Stimulated activated CD4-positive, alpha-beta T cell treated with anti-CD3 and anti-CD28 coated beads, Interleukin-1b, Interleukin-23, amount 100 ng/mL, for 24 hours (primary cell): ENCODE measurements at regions not wholly inside any gene's neighbourhood (a gene's known extent, or its start where the extent isn't known, plus 50 kb on each side); places are given as distances from the start of the nearest gene placed in this dataset.

ENCODE experiments used
- DNase-seq, 4 experiments: peaks; one replicate each; pipeline ENCODE4 v3.0.0-alpha.2; 2020; ENCODE audit warnings: low read depth in 4 of 4, low spot score in 1 of 4

- DNase-seq = no peak
Measured at GRCh38 chr4:80145739-80146138, 51.6 kb upstream of the PRDM8 start.

- no peak for DNase-seq
Measured at GRCh38 chr4:80144676-80145470, 52.4 kb upstream of the PRDM8 start.

- DNase-seq = no peak
Measured at GRCh38 chr4:80143307-80143679, 54.0 kb upstream of the PRDM8 start.

DNA sequence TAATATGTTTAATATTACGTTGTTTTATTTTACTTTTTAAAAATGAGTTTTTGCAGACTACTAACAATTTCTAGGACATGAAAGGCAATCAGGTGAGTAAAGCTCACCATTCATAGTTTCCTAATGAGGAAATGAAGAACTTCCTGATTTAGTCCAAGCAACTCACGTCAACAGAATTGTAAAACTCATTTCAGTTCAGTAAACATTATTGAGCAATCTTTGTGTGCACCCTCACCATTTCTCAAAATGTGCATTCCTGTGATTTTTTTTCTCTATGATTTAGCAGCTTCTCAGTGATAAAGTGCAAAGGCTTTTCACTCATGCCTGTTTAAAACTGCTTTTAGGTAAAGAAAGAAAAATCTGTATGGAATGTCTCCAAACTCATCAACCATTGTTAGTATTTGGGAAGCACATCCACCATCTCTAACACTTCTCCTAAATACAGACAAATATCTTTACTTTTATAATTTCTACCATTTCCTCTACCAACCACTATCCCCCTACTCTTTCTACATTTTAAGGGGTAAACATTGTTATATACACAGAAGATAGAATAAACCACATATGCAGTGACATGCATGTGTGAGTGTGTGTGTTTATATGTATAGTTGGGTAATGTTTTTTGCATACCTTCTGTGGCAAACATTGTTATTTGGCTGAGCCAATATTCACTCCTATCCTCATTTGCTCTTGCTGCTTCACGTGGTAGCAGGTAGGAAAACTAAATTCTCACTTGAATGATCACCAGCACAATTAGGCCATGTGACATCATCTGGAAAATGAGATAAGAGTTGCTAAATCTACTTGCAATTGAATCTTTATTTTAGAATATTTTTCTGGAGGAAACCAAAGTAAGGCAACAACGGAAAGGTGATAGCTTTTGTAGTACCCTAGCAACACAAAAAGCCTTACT, 54.7 kb upstream of the PRDM8 start:
- no peak for DNase-seq

DNA sequence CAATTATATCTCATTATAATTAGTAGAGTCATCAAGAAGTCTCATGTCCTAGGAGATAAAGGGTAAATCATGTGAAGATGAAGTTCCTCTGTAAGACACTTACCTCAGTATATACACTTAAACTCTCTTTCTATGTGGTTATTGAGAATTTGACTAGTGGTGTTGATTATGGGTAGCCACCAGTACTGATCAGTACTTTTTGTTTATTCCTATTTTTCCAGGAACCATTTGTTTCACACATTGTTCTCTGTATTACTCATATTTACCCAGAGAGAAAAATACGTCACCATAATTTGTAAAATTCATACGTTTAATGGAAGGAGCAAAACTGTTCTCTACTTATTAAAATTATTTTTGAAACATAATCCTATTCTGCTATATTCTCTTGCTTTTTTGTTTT, 55.8 kb upstream of the PRDM8 start:
- no peak for DNase-seq

DNA sequence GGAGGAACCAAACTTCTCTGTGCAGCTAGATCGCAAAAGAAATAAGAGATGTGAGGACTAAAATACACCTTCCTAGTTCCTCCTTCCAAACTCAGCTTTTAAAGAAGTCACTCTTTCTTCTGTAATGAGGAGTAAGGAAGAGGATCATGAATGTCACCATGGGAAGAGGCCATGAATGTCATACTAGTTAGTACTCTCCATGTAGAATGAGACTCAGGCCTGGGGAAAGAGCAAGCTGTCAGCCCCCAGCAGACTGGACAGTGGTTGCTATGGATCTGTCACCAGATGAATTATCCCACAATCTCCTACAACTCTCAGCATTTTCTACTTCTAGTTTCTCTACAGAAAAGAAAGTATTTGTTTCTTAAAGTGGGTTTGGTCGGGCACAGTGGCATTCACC, 57.1 kb upstream of the PRDM8 start:
- no peak for DNase-seq

GRCh38 chr4:80139671-80140070, 57.6 kb upstream of the PRDM8 start:
- DNase-seq = no peak

DNA sequence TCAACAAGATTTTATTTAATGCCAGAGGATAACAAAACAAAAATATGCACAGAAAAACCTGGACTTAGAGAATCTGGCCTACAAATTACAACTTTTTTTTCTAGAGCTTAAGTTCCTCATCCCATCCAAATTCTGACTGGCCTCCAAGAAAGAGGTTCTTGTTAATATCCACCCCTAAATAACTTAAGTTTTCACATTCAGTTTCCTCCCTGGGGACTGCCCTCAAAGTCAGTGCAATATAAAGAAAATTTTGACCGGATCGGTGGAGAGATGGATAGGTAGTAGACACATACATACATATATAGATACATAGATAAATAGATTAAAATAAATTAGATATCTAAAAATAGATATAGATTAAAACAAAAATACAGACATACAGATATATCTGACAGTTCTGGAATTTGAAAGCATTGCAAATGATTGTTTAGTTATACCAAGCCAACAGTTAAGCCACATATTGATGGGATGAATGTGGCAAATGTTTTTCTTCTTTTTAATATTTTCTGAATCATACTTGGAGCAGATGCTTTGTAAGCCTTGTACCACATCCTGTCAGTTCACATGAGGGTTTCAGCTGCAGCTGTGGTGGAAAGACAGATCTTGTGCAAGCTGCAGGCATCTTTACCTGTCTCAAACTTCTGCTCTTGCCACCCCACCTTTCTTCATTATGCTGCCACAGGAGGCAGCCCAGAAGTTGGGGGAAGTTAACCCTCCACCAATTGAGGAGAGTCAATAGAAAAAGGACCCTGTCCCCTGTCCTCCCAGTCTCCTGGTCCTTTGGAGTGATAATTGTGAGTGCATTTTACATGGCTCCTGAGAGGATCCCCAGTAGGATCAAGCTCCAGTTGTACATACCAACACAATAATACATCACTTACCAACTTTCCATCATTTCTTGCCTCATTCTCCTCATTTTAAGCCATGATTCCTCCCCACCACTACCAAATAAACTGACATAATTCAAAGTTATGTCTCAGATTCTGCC, 58.5 kb upstream of the PRDM8 start:
- DNase-seq = peak in 3 of 4 experiments; percentile 12 to 26 (median 19)

GRCh38 chr4:80137631-80138030, 59.7 kb upstream of the PRDM8 start:
- DNase-seq = no peak

- DNase-seq = no peak
Measured at GRCh38 chr4:80136270-80136669, 61.0 kb upstream of the PRDM8 start.

DNA sequence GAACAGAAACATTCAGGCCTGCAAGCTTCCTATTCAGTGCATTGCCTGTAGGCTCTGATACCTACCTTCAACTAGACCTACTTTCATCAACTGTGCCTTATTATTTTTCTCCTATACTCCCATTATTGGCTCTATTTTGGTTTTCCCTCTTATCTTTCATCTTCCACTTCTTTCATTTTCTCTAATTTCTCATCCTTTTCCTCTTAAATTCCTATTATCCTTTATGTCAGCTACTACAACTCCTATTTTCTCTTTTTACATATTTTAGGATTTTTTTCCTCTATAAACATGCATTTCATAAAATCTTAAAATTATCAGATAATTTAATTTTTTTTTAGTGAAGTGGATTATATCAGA, 61.6 kb upstream of the PRDM8 start:
- DNase-seq = no peak

DNA sequence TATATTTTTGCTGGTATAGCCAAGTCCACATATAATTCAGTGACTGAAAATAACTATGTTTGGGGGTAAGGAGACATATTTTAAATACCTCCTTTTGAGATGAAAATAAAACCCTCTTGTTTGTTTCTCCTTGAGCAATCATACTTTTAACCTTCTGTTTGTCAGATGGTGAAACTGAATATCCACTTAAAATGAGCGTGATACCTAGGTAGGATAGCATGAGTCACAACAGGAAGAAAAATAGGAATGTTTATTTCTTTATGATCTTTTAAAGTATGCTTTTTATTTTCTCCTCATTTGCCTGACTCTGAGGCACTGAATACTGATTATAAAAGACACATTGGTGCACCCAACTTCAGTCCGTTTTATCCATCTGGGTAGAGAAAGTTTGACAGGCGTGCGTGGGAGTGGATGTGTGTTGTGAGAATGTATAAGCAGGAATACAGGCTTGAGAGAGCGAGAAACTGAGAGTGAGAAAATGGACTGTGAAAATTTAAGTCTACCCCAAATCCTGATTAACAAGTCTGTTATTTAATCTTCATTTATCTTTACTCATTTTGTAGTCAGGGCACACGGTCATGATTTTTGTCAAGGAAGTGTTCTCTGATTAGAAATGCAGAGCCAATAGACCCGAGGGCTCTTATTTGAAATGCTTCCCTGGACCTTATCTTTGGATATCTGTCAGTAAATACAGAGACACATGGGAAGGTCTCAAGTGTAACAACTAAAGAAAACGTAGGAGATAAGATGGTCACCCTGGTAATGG, 62.1 kb upstream of the ANTXR2 start:
- no peak for DNase-seq

GRCh38 chr4:80133240-80133783, 60.3 kb upstream of the ANTXR2 start:
- no peak for DNase-seq

GRCh38 chr4:80129785-80130184, 56.8 kb upstream of the ANTXR2 start:
- DNase-seq = no peak

DNA sequence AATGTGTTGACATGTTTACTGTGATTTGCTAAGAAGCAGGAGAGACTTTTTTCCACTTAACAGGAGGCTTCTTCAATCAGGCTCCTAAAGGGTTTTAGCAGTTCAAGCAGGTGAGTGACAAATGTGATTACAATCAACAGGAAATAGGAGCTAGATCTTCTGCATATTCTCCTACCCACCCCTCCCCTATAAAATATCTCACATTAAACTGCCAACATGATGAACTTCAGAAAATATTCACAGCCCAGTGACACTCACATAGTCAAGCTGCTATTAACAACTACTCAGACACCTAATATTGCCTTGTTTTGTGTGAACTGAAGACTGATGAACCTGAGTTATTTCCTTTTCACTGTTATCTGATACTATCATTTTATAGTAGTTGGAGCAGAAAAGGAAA, 55.9 kb upstream of the ANTXR2 start:
- no peak for DNase-seq

- DNase-seq = no peak
Measured at GRCh38 chr4:80127870-80128419, 54.9 kb upstream of the ANTXR2 start.

DNA sequence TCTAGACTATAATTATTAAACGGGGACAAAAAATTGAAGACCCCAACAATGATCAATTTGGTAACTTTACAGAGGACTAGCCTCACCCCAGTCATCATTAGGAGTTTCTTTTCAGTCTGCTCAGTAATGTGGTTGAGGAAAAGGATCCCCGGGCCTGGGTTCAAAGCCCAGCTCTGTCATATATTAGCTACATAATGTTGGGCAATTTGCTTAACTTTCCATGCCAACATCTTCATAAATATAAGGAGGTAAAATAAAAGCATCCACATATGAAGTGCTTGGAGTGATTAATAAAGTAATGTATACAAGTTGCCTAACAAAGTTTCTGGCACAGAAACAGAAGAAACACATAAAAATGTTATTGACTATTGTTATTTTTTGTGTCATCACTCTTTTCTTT, 53.4 kb upstream of the ANTXR2 start:
- DNase-seq = no peak

DNA sequence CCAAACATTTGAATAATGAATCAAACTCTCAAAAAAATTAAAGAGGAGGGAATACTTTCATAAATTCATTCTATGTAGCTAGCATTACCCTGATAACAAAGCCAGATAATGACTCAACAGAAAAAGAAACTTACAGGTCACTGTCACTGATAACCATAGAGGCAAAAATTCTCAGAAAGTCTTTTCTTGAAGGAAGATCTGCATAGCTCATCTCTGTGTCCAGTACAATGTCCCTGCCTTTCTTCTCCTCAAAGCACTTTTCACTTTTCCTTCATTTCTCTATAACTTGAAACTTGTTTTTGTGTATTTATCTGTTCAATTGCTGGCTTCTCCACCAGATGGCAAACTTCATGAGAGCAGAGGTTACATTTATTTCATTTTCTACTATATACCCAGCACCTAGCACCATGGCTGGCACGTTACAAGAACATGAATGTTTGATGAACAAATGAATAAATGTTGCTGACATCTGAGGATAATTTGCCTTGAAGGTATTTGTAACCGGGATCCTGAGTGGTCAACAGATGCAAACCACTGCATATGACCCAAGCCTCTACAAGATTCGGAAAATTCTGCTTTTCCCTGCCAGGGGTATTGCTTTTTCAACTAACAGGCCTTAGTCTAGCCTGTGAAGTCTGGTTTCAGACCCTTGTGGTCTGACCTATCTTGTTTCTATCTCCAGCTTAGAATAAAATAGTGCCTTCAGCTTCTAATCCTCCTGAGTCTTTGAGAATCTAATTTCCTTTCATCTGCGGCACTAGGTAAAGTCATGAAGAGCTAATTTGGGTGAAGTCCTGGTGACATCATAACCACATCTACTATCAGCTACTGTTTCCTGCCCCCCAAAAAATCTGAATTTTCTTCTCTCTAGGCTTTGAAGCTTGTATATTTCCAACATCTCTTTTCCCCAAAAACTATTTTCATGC, 52.5 kb upstream of the ANTXR2 start:
- DNase-seq = no peak
